Panc1 (cell line): ENCODE measurements at regions not wholly inside any gene's neighbourhood (a gene's known extent, or its start where the extent isn't known, plus 50 kb on each side); places are given as distances from the start of the nearest gene placed in this dataset.
"Not testable (repeated sequence)": the region's sequence is repeated elsewhere in the genome, so short reads cannot be mapped to it uniquely, and the experiment has no call there.

Source experiments
- ATAC-seq: fragments of 200-7000 bp; cut with Tn5 transposase; 2 replicates; pipeline ENCODE4 v1.9.1; 2020; ENCODE audit warnings: mild to moderate bottlenecking, moderate library complexity
- BruUV-seq: library from RNA; stranded (reverse); fragments of 400-500 nt; replicated peaks from 2 replicates; lab custom pipeline; 2021; lab: Mats Ljungman, UMichigan
- CTCF ChIA-PET: fragments of 300-600 bp; sonication (Branson Sonifier 250); formaldehyde crosslinking; loops from one replicate; lab custom pipeline; 2022; ENCODE audit warnings: antibody characterized with exemption; lab: Charles Lee
- POLR2A ChIA-PET: fragments of 300-600 bp; sonication (Branson Sonifier 250); formaldehyde crosslinking; loops from one replicate; lab custom pipeline; 2022; ENCODE audit warnings: antibody characterized with exemption; lab: Charles Lee
- DNase-seq: peaks from one replicate; pipeline ENCODE4 v3.0.0-alpha.2; 2010; ENCODE audit warnings: low read depth, low spot score
- H3K27ac ChIP-seq: 2 replicates; pipeline ENCODE4 v1.5.1; 2011; ENCODE audit warnings: mild to moderate bottlenecking, low read length, inconsistent platforms
- H3K27me3 ChIP-seq: fragments of 200-500 bp; sonication (Bioruptor generic); 2 replicates; pipeline ENCODE4 v1.6.0; 2014; ENCODE audit warnings: low read length, inconsistent platforms; ENCODE audit not compliant: control insufficient read depth, insufficient read depth
- H3K36me3 ChIP-seq: fragments of 200-500 bp; sonication (Bioruptor generic); 2 replicates; pipeline ENCODE4 v1.5.1; 2014; ENCODE audit warnings: inconsistent platforms, mild to moderate bottlenecking, low read length, moderate library complexity; ENCODE audit not compliant: control insufficient read depth, insufficient read depth
- H3K4me1 ChIP-seq: 2 replicates; pipeline ENCODE4 v1.5.1; 2011; ENCODE audit warnings: inconsistent platforms, mild to moderate bottlenecking, low read length, moderate library complexity; ENCODE audit not compliant: control insufficient read depth, insufficient read depth
- H3K4me3 ChIP-seq, 2 experiments: 2 replicates each; pipeline ENCODE4 v1.5.1; 2011 to 2012; ENCODE audit warnings: low read depth in 2 of 2, low read length in 2 of 2, mild to moderate bottlenecking in 2 of 2, inconsistent platforms in 1 of 2, moderate library complexity in 1 of 2
- H3K9me3 ChIP-seq: fragments of 200-500 bp; sonication (Bioruptor generic); 2 replicates; pipeline ENCODE4 v1.5.1; 2014; ENCODE audit warnings: low read depth, mild to moderate bottlenecking, inconsistent platforms, low read length, moderate library complexity; ENCODE audit not compliant: control insufficient read depth, insufficient read depth
- CTCF ChIP-seq: fragments of 450-650 bp; IDR thresholded peaks from 2 replicates; pipeline ENCODE4 v1.5.1; 2017; ENCODE audit warnings: mild to moderate bottlenecking
- POLR2AphosphoS5 ChIP-seq: IDR thresholded peaks from 2 replicates; pipeline ENCODE4 v1.6.1; 2012; ENCODE audit warnings: mild to moderate bottlenecking, low read depth, low read length, moderate library complexity
- REST ChIP-seq, 2 experiments: IDR thresholded peaks; 2 replicates each; pipeline ENCODE4 v1.6.1; 2011 to 2012; ENCODE audit warnings: low read depth in 2 of 2, control low read depth in 1 of 2, low read length in 1 of 2, mild to moderate bottlenecking in 1 of 2, moderate library complexity in 1 of 2; ENCODE audit not compliant: insufficient read depth in 1 of 2
- SIN3A ChIP-seq: IDR thresholded peaks from 2 replicates; pipeline ENCODE4 v1.6.1; 2012; ENCODE audit warnings: low read depth, mild to moderate bottlenecking, low read length, moderate library complexity, borderline replicate concordance; ENCODE audit not compliant: insufficient read depth
- TCF7L2 ChIP-seq: IDR thresholded peaks from 2 replicates; pipeline ENCODE4 v1.6.1; 2011; ENCODE audit warnings: mild to moderate bottlenecking, low read depth, low read length, inconsistent platforms
- in situ Hi-C: cut with HindIII; loops from 2 replicates; pipeline ENCODE4 v1.10.0; 2016; ENCODE audit warnings: low sequenced_read_pairs, low pct_unique_long_range_greater_than_20kb
- intact Hi-C: fragments of 100-400 bp; cut with micrococcal nuclease; formaldehyde crosslinking; loops from one replicate; pipeline ENCODE4 v1.10.0; 2022; ENCODE audit not compliant: unreplicated experiment

GRCh38 chr3:94405258-94406035 lies 342.6 kb downstream of the NSUN3 start:
- ATAC-seq (no peak), DNase-seq (no peak)
- no TSS peak for BruUV-seq
- H3K27me3 ChIP-seq = no peaks in the 10 kb centered on the region
- intact Hi-C loops = no loop called here
- in situ Hi-C loops = no loop called here
- CTCF ChIA-PET = no interaction called here
- no peak overlapping the region for H3K4me3 ChIP-seq
- no peaks in the 10 kb centered on the region for H3K4me1 ChIP-seq
- H3K36me3 ChIP-seq = no peaks in the 10 kb centered on the region
- TF ChIP-seq SIN3A = no peak
- TF ChIP-seq REST (IDR thresholded peaks at IDR 0.05; ENCODE audit: insufficient read depth in 1 of 2, low read depth in 2 of 2, low read length in 1 of 2) = no peak
- no peak for TF ChIP-seq TCF7L2
- TF ChIP-seq POLR2AphosphoS5 = no peak
- no peak for TF ChIP-seq CTCF
- H3K9me3 ChIP-seq = no peaks in the 10 kb centered on the region
- no peak overlapping the region for H3K27ac ChIP-seq
- POLR2A ChIA-PET = no interaction called here

GRCh38 chr3:94406595-94406994 lies 343.7 kb downstream of the NSUN3 start:
- in situ Hi-C loops (no loop called here), intact Hi-C loops (no loop called here)
- TF ChIP-seq SIN3A (no peak), TCF7L2 (no peak), CTCF (no peak), REST (IDR thresholded peaks at IDR 0.05; ENCODE audit: insufficient read depth in 1 of 2, low read depth in 2 of 2, low read length in 1 of 2) (no peak), POLR2AphosphoS5 (no peak)
- POLR2A ChIA-PET = no interaction called here
- Histone ChIP-seq H3K9me3 (no peaks in the 10 kb centered on the region), H3K27me3 (no peaks in the 10 kb centered on the region), H3K27ac (no peak overlapping the region), H3K4me1 (no peaks in the 10 kb centered on the region), H3K4me3 (no peak overlapping the region), H3K36me3 (no peaks in the 10 kb centered on the region)
- DNase-seq (no peak), ATAC-seq (no peak)
- CTCF ChIA-PET = no interaction called here
- no TSS peak for BruUV-seq

GRCh38 chr3:94412936-94413335 lies 350.1 kb downstream of the NSUN3 start:
- H3K27ac ChIP-seq, intact Hi-C loops, CTCF ChIA-PET, H3K36me3 ChIP-seq, ATAC-seq, H3K9me3 ChIP-seq, H3K4me1 ChIP-seq, H3K27me3 ChIP-seq, in situ Hi-C loops, DNase-seq, H3K4me3 ChIP-seq, POLR2A ChIA-PET, BruUV-seq: not testable (repeated sequence)
